Rectal smooth muscle tissue (tissue), 1 donor: ENCODE measurements at regions not wholly inside any gene's neighbourhood (a gene's known extent, or its start where the extent isn't known, plus 50 kb on each side); places are given as distances from the start of the nearest gene placed in this dataset.

Experiments
- H3K27ac ChIP-seq: one replicate; pipeline ENCODE4 v1.7.0; 2013; ENCODE audit warnings: low read depth, low read length, inconsistent platforms
- H3K27me3 ChIP-seq: one replicate; pipeline ENCODE4 v1.7.0; 2013; ENCODE audit warnings: low read length; ENCODE audit not compliant: control insufficient read depth, insufficient read depth
- H3K36me3 ChIP-seq: one replicate; pipeline ENCODE4 v1.7.0; 2013; ENCODE audit warnings: low read length; ENCODE audit not compliant: control insufficient read depth, insufficient read depth
- H3K4me1 ChIP-seq: one replicate; pipeline ENCODE4 v1.7.0; 2013; ENCODE audit warnings: low read length; ENCODE audit not compliant: control insufficient read depth, insufficient read depth
- H3K4me3 ChIP-seq: one replicate; pipeline ENCODE4 v1.7.0; 2013; ENCODE audit warnings: low read length
- H3K9ac ChIP-seq: one replicate; pipeline ENCODE4 v1.7.0; 2013; ENCODE audit warnings: low read length

DNA sequence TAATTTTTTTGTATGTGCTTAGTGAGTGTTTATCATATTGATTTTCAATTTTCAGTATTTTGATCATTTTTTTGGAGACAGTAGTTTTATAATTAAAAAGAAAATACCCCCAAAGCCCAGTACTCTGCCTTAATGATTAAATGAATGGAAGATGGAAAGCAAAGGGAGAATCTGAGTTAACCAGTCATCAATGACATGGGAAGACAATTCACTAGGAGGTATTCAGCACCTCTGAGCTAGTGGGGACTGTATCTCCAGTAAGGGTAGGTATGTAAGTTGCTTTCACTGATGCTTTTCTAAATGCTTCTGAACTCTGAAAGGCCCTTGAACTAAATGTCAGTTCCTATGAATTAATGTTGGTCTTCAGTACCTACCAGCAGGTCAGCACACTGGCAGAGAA, 590.4 kb upstream of the DPPA4 start:
- Histone ChIP-seq H3K4me1 (no peaks in the 10 kb centered on the region), H3K36me3 (no peaks in the 10 kb centered on the region), H3K27me3 (no peaks in the 10 kb centered on the region), H3K27ac (no peak overlapping the region), H3K9ac (no peak overlapping the region), H3K4me3 (no peak overlapping the region)

DNA sequence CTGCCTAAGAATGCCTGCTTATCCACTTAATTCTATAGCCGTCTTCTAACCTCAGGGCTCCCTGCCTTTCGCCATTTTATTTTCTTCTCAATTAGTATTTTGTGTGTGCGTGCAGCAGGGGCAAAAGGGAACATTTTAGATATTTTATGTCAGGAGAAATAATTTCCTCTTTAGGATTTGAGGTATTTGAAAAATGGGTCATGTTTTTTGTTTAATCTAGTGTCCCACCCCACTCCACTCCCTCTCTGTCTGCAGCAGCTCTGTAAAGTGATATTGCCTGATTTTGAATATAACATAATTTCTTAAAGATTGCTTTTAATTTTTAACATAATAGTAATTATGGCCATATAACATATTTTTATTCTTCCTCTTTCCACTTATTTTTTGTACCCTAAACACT, 593.2 kb upstream of the DPPA4 start:
- H3K9ac ChIP-seq, result no peak overlapping the region
- no peak overlapping the region for H3K4me3 ChIP-seq
- no peak overlapping the region for H3K27ac ChIP-seq
- no peaks in the 10 kb centered on the region for H3K27me3 ChIP-seq
- no peaks in the 10 kb centered on the region for H3K36me3 ChIP-seq
- H3K4me1 ChIP-seq, result no peaks in the 10 kb centered on the region

DNA sequence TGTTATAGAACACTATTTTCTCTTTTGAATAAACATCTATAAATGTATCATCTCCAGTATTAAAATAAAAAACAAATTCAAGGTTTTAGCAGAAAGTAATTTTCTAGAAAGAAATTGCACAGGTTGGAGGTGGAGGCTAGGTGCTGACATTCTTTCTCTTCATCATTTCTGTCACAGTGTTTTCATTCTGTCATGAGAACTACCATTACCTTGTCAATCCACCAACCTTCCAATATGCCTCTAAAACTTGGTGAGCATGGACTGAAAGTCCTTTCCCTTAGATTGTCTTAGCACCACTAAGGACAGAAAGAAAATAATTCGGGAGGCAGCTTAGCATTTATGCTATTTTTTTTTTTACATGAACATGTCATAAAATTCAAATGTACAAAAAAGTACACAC, 596.2 kb upstream of the DPPA4 start:
- Histone ChIP-seq H3K4me1 (no peaks in the 10 kb centered on the region), H3K36me3 (no peaks in the 10 kb centered on the region), H3K4me3 (no peak overlapping the region)

DNA sequence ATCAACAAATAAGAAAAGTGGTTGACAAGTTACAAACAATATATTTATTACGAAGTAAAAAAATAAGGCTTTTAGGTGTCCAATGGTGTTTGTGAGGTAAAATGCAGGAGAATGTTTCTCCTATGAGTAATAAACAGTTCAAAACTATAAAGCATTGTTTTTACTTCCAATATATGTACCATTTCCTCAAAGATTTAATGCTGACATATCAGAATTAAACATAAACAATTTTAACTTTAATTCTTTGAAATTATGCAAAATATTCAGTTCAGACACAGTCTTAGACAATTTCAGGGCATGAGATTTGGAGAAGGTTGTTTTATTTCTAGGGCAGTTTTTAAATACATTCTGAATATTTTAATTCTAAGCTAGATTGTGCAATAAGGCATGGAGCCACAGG, 602.5 kb upstream of the DPPA4 start:
- Histone ChIP-seq H3K27me3 (no peaks in the 10 kb centered on the region), H3K4me3 (no peak overlapping the region), H3K27ac (no peak overlapping the region), H3K9ac (no peak overlapping the region), H3K4me1 (no peaks in the 10 kb centered on the region), H3K36me3 (no peaks in the 10 kb centered on the region)

More for the DNA sequence above, 596.2 kb upstream of the DPPA4 start:
- H3K27me3 ChIP-seq, result no peaks in the 10 kb centered on the region
- no peak overlapping the region for H3K27ac ChIP-seq
- no peak overlapping the region for H3K9ac ChIP-seq

DNA sequence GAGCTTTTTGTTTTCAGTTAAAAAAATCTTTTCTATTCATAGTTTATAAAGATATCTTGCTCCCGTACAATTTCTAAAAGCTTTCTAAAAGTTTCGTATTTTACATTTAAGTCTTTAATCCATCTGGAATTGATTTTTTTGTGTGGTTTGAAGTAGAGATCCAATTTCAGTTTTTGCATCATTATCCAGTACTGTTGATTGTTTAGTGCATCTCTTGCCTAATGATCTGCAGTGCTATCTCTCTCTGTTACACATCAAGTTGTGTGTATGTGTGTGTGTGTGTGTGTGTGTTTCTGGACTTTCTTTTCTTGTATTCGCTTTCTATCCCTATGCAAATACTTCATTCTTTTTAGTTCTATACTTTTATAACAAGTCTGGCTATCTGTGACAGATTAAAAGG, 605.8 kb upstream of the DPPA4 start:
- Histone ChIP-seq H3K4me3 (no peak overlapping the region), H3K9ac (no peak overlapping the region), H3K27me3 (no peaks in the 10 kb centered on the region), H3K4me1 (no peaks in the 10 kb centered on the region), H3K27ac (no peak overlapping the region), H3K36me3 (no peaks in the 10 kb centered on the region)

DNA sequence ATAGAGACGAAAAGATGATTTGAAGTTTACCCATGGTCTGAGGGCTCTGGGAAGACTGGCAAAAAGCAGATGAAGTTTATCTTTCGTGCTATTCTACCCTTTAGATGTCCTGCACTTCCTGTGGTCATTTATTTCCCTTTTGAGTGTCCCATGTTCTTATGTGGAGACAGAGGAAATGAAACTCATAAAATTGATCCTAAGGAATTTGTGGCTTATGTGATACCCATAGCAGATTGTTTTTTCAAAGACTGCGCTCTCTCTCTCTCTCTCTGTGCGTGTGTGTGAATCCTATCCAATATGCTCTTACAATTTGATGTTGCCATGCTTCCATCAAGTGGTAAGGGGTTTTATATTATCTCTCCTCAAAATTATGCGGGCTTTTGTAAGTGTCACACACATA, 607.5 kb upstream of the DPPA4 start:
- no peaks in the 10 kb centered on the region for H3K4me1 ChIP-seq
- no peaks in the 10 kb centered on the region for H3K27me3 ChIP-seq
- H3K27ac ChIP-seq, result no peak overlapping the region
- no peak overlapping the region for H3K9ac ChIP-seq
- no peak overlapping the region for H3K4me3 ChIP-seq
- no peaks in the 10 kb centered on the region for H3K36me3 ChIP-seq

DNA sequence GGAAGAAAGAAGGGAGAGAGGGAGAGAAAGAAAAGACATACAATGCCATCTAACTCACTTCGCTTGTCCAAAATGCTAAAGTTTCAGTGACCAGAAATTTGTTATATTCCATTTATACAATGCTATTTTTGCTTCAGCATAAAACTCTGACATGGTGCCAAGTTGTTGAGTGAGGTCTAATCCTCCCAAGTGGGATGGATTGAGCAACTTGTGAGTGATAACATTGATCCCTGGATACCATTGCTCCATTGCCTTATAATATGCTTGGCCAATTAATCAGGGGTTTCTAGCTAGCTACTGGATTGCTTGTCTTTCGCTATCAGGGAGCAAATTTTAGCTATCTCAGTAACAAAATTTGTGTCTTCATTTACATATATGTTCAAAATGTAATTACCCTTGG, 615.6 kb upstream of the DPPA4 start:
- Histone ChIP-seq H3K27ac (no peak overlapping the region), H3K4me1 (no peaks in the 10 kb centered on the region), H3K4me3 (no peak overlapping the region), H3K9ac (no peak overlapping the region), H3K27me3 (no peaks in the 10 kb centered on the region), H3K36me3 (no peaks in the 10 kb centered on the region)

DNA sequence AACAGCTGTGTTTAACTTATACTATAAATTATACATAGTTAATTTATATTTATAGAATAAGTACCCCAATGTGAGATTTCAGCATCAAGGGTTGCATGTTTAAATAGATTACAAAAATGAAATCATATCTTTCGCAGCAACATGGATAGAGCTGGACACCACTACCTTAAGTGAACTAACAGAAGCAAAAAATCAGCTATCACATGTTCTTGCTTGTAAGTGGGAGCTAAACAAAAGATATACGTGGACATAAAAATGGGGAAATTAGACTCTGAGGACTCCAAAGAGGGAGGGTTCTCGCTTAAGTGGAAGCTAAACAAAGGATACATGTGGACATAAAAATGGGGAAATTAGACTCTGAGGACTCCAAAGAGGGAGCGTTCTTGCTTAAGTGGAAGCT, 626.5 kb upstream of the DPPA4 start:
- Histone ChIP-seq H3K9ac (no peak overlapping the region), H3K36me3 (no peaks in the 10 kb centered on the region), H3K27me3 (no peaks in the 10 kb centered on the region), H3K4me3 (no peak overlapping the region), H3K27ac (no peak overlapping the region), H3K4me1 (no peaks in the 10 kb centered on the region)

DNA sequence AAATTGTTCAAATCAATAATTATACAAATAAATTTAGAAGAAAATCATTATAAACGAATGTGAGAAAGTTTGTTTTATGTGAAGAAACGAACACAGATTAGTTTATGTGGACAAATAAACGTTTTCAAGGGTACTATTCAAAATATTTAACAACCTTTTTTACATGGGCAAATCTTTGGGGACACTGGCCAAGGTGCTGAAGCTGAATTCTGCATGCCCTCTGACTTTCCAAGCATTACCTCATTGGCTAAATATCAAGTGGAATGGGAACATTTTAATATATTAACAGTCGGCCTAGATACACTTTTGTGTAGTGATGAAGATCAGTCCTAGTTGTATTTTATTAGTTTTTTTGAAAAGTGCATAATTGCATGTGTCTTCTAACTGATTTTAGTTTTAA, 636.4 kb upstream of the DPPA4 start:
- Histone ChIP-seq H3K27me3 (no peaks in the 10 kb centered on the region), H3K9ac (no peak overlapping the region), H3K27ac (no peak overlapping the region), H3K36me3 (no peaks in the 10 kb centered on the region), H3K4me3 (no peak overlapping the region), H3K4me1 (no peaks in the 10 kb centered on the region)

DNA sequence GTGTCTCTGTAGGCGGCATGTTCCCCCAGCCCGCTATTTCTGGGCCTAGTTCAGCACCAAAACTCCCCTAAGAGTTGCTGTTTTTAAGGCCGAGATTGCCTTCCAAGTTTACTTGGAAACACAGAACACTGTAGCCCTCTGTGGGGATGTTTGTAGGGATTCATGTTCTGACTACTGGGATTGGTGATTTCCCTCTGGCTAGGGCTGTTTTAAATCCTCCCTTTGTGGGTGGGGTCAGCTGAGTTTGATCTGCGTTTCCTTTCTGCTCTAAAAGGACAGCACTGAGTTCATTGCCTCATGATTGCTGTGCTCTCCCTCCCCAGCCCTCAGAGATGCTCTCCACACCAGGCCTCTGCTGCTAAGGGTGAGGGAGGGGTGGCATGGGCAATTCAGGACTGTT, 640.6 kb upstream of the DPPA4 start:
- Histone ChIP-seq H3K9ac (no peak overlapping the region), H3K27me3 (no peaks in the 10 kb centered on the region), H3K4me1 (no peaks in the 10 kb centered on the region), H3K4me3 (no peak overlapping the region), H3K27ac (no peak overlapping the region), H3K36me3 (no peaks in the 10 kb centered on the region)

DNA sequence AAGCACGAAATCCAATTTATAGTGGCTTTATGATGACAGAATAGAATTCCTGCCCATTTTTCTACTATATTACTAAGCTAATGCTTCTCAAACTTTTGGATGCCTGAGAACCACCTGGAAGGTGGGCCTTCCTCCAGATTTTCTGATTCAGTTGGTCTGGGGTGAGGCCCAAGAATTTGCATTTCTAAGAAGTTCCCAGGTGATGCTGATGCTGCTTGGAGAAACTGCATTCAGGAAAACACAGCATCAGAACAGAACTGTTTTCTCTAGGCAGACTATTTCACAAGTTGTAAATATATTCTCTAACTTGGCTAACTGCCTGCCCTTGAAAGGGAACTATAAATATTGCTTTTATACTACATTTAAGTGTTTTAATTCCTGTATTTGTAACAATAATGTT, 644.9 kb upstream of the DPPA4 start:
- Histone ChIP-seq H3K9ac (no peak overlapping the region), H3K4me3 (no peak overlapping the region), H3K27ac (no peak overlapping the region), H3K4me1 (no peaks in the 10 kb centered on the region), H3K36me3 (no peaks in the 10 kb centered on the region), H3K27me3 (no peaks in the 10 kb centered on the region)

DNA sequence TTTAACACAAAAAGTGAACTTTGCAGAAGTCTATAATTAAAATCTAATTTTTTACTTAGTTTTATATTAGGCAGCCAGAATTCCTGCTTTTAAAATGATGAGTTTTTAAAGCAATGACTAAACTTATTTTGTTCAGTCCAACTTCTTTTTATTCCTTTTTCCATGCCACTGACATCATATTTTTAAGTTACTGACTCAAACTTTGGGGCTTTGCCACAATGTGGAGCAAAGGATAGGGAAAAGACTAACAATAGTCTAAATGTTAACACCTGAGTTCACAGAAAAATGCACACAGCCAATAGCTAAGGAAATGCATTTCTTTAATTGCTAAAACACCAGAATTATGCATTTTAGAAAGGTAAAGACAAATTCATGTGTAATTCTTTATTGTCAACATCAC, 647.6 kb upstream of the DPPA4 start:
- H3K9ac ChIP-seq, result no peak overlapping the region
- no peaks in the 10 kb centered on the region for H3K36me3 ChIP-seq
- H3K4me1 ChIP-seq, result no peaks in the 10 kb centered on the region
- no peak overlapping the region for H3K27ac ChIP-seq
- H3K4me3 ChIP-seq, result no peak overlapping the region
- no peaks in the 10 kb centered on the region for H3K27me3 ChIP-seq

DNA sequence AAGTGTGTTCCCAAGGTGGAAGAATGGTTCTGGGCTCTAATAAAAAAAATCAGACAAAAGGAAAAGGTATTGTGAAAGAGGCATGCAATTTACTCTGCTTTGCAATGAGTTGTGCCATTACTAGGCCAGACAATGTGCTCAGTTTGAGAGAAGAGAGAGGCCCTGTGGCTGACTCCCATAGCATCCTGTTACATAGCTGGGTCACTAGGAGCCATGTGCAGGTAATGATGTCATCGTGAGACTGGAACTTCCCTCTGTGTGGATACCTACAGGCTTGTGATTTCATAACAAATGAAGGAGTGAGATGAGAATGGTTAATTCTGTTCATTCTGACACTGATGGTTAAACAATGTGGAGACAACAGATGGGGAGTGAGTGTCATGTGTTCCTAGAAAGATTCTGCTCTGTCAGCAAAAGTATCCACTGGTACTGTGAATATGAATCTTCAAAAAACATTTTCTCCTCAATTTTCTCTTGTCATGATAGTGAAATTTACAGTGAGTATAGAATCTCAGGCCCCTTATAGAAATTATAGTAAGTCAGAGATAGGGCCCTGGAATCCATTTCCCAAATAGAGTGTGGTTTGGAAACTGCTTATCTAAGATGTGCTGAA, 648.7 kb upstream of the DPPA4 start:
- H3K27me3 ChIP-seq, result no peaks in the 10 kb centered on the region
- H3K4me1 ChIP-seq, result no peaks in the 10 kb centered on the region
- H3K9ac ChIP-seq, result no peak overlapping the region
- H3K36me3 ChIP-seq, result no peaks in the 10 kb centered on the region
- no peak overlapping the region for H3K4me3 ChIP-seq
- H3K27ac ChIP-seq, result no peak overlapping the region
